ENCODE measurements at regions not wholly inside any gene's neighbourhood (a gene's known extent, or its start where the extent isn't known, plus 50 kb on each side); places are given as distances from the start of the nearest gene placed in this dataset.

- no peak for TF ChIP-seq CTCF (IDR thresholded peaks at IDR 0.05; ENCODE audit: low read length)
- no peak for TF ChIP-seq EZH2 (IDR thresholded peaks at IDR 0.05; ENCODE audit: borderline replicate concordance, low read length)
These were observed 66.6 kb downstream of the ATXN3L start for GRCh38 chrX:13253223-13253622.

Data from OCI-LY1 (cell line).